ENCODE measurements at regions not wholly inside any gene's neighbourhood (a gene's known extent, or its start where the extent isn't known, plus 50 kb on each side); places are given as distances from the start of the nearest gene placed in this dataset.
"Not testable (repeated sequence)": the region's sequence is repeated elsewhere in the genome, so short reads cannot be mapped to it uniquely, and the experiment has no call there.

DNA sequence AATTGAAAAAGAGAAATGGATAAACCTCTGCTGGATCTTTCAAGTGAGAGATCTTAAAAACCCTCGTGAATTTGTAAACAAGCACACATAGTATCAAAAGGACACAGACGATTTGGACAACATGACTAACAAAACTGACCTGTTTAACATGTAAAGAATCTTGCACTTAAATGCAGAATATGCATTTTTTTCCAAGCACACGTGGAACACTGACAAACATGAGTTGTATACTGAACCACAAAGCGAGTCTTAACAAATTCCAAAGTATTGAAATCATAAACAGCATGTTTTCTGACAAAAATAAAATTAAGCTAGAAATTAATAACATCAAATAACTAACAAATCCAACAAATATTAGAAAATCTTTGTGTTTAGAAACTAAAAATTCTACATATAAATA is 65.0 kb upstream of the ZNF746 start:
- DNase-seq = no peak

DNA sequence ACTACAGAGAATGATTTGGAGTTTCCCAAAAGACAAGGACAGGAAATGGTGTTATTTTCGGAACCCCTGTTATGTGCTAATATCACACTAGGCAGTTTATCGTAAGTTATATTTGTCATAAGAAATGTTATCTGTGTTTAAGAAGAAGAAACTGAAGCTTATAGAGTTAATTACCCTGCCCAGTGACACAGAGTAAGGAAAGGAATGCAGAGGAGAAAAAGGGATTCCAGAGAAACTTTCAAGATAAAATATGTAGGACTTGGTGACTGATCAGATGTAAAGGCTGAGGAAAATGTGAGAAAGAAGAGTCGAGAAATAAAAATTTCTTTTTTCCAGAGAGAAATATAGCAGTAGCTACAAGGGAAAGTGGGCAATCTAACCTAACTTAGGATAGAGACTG is 63.5 kb upstream of the ZNF746 start:
- DNase-seq = no peak

DNA sequence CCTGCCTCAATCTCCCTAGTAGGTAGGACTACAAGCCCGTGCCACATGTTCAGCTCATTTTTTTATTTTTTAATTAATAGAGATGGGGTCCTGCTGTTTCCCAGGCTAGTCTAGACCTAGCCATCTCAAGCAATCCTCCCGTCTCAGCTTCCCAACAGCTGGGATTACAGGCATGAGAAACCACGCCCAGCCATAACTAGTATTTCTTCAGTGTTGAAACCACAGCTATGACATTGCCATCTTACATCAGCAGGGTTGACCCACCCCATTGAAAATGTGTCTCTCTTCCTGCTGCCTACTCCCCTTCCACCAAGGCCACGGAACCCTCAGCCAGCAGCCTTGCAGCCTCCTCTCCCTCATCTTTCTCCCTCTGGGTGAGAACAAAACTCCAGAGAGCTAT is 62.1 kb upstream of the ZNF746 start:
- no peak for DNase-seq

DNA sequence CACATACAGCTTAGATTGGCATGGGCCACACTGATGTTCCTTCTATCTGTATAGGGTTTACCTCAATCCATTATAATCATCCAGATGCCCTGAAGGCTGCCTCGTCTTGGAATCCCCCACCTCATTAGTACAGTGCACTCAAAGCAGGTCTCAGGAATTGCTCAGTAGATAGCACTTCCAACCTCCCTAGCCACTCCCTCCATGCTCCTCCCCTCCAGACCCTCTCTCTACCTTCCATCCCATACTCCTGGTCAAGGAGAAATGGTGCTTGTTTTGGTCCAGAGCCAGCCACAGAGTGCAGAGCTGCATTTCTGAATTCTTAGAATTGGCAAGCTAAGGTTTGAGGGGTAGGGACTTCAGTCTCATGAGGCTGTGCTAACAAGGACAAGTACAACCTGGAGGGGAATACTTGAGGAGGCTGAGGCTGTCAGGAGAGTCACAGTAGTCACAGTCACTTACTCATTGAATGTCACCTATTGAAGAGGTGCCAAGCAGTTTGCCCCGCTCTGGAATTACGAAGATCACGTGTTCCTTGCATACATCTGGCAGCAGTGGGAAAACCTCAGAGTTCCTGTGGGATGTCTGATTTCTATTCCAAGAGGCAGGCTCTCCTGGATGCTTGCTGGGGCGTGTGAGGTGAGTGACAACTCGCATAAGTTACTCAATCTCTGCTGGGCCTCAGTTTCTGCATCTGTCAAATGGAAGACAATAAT is 60.7 kb upstream of the ZNF746 start:
- no peak for DNase-seq

DNA sequence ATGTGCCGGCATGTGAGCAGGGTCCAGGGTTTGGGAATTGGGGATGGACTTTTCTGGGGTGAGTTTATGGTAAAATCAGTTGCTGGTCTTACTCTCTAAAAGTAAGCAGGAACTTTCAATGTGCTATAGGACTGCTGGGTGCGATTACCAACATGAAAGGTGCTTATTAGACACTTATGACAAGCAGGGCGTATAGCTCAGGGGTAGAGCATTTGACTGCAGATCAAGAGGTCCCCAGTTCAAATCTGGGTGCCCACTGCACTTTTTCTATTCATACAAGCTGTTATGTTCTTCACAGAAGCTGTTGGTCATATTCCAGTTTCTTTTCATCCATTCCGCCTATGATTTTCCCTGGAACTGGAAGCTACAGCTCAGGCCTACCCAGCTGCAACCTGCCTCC is 58.9 kb upstream of the ZNF746 start:
- DNase-seq = not testable (repeated sequence)

DNA sequence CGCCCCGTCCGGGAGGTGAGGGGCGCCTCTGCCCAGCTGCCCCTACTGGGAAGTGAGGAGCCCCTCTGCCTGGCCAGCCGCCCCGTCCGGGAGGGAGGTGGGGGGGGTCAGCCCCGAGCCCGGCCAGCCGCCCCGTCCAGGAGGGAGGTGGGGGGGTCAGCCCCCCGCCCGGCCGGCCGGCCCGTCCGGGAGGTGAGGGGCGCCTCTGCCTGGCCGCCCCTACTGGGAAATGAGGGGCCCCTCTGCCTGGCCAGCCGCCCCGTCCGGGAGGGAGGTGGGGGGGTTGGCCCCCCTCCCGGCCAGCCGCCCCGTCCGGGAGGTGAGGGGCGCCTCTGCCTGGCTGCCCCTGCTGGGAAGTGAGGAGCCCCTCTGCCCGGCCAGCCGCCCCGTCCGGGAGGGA is 57.2 kb upstream of the ZNF746 start:
- not testable (repeated sequence) for DNase-seq

DNA sequence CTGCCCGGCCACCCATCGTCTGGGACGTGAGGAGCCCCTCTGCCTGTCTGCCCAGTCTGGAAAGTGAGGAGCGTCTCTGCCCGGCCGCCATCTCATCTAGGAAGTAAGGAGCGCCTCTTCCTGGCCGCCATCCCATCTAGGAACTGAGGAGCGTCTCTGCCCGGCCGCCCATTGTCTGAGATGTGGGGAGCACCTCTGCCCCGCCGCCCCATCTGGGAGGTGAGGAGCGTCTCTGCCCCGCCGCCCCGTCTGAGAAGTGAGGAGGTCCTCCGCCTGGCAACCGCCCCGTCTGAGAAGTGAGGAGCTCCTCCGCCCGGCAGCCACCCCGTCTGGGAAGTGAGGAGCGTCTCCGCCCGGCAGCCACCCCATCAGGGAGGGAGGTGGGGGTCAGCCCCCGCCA is 56.4 kb upstream of the ZNF746 start:
- not testable (repeated sequence) for DNase-seq

DNA sequence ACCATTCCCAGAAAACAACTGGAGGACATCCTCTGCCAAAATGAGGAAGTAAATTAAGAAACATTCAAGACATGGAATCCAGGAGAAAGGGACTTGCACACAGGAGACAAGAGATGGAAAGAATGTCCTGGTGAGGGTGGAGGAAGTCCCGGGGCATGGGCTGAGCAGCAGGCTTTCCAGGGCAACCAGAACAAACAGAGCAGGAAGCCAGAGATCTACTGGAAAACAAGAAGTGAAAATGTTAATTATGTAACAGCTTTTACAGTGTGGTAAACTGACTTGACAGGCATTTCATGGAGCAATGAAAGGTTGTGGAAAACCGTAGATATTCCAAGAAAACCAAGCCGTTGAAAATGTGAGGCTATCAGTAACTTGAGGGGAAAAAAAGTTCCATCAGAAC is 55.2 kb upstream of the ZNF746 start:
- DNase-seq = no peak
